HG03457 (cell line): ENCODE measurements at regions not wholly inside any gene's neighbourhood (a gene's known extent, or its start where the extent isn't known, plus 50 kb on each side); places are given as distances from the start of the nearest gene placed in this dataset.
"Not testable (repeated sequence)": the region's sequence is repeated elsewhere in the genome, so short reads cannot be mapped to it uniquely, and the experiment has no call there.

Experiments
- ATAC-seq: cut with Tn5 transposase; IDR thresholded peaks from one replicate; pipeline ENCODE4 v1.9.1; 2021; ENCODE audit warnings: moderate number of reproducible peaks; ENCODE audit not compliant: unreplicated experiment

GRCh38 chr2:176784633-176785200 is 427.9 kb upstream of the HNRNPA3 start:
- no peak for ATAC-seq

GRCh38 chr2:176789751-176790150 is 422.8 kb upstream of the HNRNPA3 start:
- no peak for ATAC-seq

DNA sequence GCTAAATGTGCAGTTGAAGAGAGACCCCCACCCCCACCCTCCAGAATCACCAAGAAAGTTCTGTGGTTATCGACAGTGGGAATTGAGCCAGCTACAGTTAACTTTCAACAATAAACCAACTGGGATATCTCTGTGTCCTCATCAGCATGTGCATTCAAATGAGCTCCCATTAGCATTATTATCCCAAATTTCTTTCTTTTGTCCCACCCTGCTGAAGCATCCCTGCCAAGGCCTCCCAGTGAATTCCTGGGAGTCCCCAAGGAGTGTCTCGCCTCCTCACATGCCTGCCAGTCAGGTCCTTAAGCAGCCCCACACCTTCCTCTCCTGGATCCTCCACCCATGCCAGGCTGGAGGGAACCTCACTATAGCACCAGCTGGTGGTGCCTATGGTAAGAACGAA is 422.1 kb upstream of the HNRNPA3 start:
- no peak for ATAC-seq

GRCh38 chr2:176793792-176794191 is 418.8 kb upstream of the HNRNPA3 start:
- ATAC-seq: no peak

DNA sequence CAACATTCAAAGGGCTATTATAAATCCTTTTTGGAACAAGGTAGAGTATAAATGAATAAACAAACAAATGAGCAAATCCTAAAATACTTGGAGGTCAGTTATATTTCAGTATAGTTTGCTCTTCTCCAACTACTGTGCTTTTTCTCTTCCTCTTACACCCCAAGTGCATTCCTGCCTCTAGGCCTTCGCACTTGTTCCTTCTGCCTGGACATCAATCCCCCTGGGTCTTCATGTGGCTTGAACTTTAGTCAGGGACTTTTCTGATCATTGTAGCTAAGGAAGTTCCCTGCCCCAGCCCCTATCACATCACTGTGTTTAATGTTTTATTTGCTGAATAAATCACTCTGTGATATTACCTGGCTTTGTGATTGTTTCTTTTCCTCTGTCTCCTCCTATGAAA is 418.2 kb upstream of the HNRNPA3 start:
- ATAC-seq: no peak

GRCh38 chr2:176795823-176796222 is 416.8 kb upstream of the HNRNPA3 start:
- no peak for ATAC-seq

GRCh38 chr2:176796677-176797076 is 415.9 kb upstream of the HNRNPA3 start:
- ATAC-seq: not testable (repeated sequence)

GRCh38 chr2:176804392-176804791 is 408.2 kb upstream of the HNRNPA3 start:
- ATAC-seq: no peak

GRCh38 chr2:176805345-176805744 is 407.2 kb upstream of the HNRNPA3 start:
- ATAC-seq: no peak

DNA sequence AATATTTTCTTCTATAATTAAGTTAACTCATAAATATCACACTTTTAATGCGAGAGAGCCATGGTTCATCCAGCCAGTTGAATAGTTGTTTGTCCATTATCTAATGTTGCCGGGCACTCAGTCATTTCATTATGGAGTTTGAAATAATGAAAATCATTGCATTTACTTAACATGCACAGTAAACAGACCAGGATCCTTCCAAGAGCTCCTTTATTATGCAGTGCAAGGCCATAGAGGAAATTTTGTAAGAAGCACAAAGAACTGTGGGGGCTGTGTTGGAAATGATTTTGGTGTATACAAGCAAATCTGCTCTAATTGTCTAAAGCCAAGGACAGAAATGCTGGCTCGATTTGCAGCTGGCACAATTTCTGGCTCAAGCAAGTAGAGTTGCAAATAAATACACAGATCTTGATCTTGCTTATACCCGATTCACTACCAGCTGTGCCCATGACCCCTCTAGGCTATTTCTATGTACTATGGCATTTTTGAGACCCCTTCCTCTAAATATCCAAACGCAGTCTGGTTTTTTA is 400.3 kb upstream of the HNRNPA3 start:
- no peak for ATAC-seq

- ATAC-seq: no peak
Observed at GRCh38 chr2:176813156-176813555, 399.4 kb upstream of the HNRNPA3 start.

DNA sequence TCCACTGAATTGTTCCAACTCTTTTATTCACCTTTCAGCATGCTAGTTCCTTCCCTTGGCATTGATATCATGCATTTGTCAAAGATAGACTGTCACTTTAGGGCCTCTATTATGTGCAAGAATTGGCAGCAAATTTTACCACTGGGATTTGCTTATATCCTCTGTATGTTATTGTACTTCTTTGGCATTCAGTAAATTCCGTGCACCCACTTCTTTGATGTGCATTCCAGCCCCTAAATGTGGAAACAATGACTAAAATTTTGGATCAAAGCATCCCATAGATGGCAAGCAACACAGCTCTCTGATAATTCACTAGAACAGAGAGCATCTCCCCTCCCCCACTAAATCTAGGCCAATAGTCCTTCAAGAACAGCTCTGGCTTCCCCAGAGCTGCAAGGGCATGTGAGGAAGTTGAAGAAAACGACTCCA is 399.0 kb upstream of the HNRNPA3 start:
- no peak for ATAC-seq

DNA sequence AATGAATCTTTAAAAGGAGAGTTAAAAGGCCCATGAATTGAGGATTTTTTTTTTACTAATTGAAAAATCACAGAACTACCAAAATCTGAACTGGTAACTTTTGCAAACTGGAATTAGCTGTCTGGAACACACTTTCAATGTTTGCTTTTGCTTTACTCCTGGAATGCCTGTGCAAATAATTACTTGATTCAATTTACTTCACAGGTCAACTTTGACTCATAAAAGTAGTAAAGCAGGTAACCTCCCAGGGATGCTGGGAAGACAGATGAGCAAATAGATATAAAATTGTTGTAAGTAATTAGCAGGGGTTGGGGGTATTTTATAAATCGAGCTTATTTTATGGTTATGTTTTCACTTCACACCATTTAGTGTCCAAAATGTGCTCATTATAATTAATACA is 398.3 kb upstream of the HNRNPA3 start:
- ATAC-seq: no peak

- no peak for ATAC-seq
Observed at GRCh38 chr2:176814740-176815367, 397.7 kb upstream of the HNRNPA3 start.

- no peak for ATAC-seq
Observed at GRCh38 chr2:176817061-176817565, 395.5 kb upstream of the HNRNPA3 start.

GRCh38 chr2:176818076-176818475 is 394.5 kb upstream of the HNRNPA3 start:
- ATAC-seq: no peak

GRCh38 chr2:176818617-176819016 is 394.0 kb upstream of the HNRNPA3 start:
- no peak for ATAC-seq

DNA sequence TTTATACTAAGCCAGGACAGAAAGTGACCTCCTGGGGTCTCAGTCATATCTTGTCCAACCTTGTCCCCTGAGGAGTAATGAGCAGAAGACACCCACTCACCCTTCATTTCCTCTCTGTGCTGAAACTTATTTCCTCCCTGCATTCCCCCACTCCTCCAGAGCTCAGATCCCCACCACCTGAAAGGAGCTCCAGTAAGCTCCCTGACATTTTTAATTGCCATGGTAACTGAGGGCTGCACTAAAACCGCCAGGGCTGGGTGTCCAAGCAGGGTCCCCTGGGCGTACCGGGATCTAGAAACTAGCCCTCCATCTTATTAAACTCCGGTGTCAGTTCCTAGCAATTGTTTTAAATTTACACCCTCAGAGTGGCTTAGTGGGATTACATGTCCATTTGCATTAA is 393.3 kb upstream of the HNRNPA3 start:
- ATAC-seq: no peak

GRCh38 chr2:176820371-176820932 is 392.1 kb upstream of the HNRNPA3 start:
- no peak for ATAC-seq

GRCh38 chr2:176821350-176821749 is 391.2 kb upstream of the HNRNPA3 start:
- no peak for ATAC-seq

GRCh38 chr2:176822060-176822459 is 390.5 kb upstream of the HNRNPA3 start:
- ATAC-seq: no peak

DNA sequence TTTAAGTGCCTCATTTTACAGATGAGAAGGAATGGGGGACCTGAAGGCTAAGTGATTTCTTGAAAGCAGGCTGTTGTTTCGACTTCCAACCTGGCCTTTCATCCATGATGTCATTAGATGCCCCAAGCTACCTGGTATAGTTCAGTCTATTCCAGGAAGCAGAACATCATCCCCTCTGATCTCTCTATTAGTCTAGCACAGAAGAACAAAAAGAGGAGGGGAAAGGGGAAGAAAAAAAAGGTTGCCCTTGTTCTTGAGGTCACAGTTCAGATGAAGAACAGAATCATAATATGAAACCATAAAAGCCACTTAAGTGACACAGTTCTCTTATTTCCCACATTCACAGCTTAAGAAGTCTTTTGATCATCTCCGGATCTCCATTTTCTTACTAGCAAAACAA is 386.2 kb upstream of the HNRNPA3 start:
- no peak for ATAC-seq
